ENCODE measurements at regions not wholly inside any gene's neighbourhood (a gene's known extent, or its start where the extent isn't known, plus 50 kb on each side); places are given as distances from the start of the nearest gene placed in this dataset.

GRCh38 chr5:23284656-23285055 lies 222.8 kb upstream of the PRDM9 start:
- TF ChIP-seq CTCF (conservative IDR thresholded peaks at IDR 0.05) (no peak), ZFX (IDR thresholded peaks at IDR 0.05) (no peak)
